Transverse colon (tissue), 3 donors: ENCODE measurements at regions not wholly inside any gene's neighbourhood (a gene's known extent, or its start where the extent isn't known, plus 50 kb on each side); places are given as distances from the start of the nearest gene placed in this dataset.

Experiments used
- CTCF ChIP-seq, 5 experiments: fragments of 200-600 bp in 3 of 5; fragments of 450-650 bp in 2 of 5; sonication (generic) in 3 of 5; IDR thresholded peaks; 1 replicate in 2 of 5; 2 replicates in 3 of 5; pipeline ENCODE4 v1.5.1; 2016 to 2017; ENCODE audit warnings: antibody characterized with exemption in 5 of 5, inconsistent platforms in 3 of 5, mild to moderate bottlenecking in 2 of 5, moderate library complexity in 1 of 5
- POLR2A ChIP-seq: fragments of 450-650 bp; IDR thresholded peaks from one replicate; pipeline ENCODE4 v1.6.1; 2016; ENCODE audit warnings: antibody characterized with exemption, mild to moderate bottlenecking, moderate library complexity

GRCh38 chr18:51862051-51862715 is 477.8 kb upstream of the DCC start:
- TF ChIP-seq CTCF (IDR thresholded peaks at IDR 0.05) (no peak), POLR2A (no peak)
